Muscle layer of colon (tissue), 2 donors: ENCODE measurements at regions not wholly inside any gene's neighbourhood (a gene's known extent, or its start where the extent isn't known, plus 50 kb on each side); places are given as distances from the start of the nearest gene placed in this dataset.

Experiments used
- H3K27ac ChIP-seq: one replicate; pipeline ENCODE4 v1.7.0; 2013; ENCODE audit warnings: low read depth, mild to moderate bottlenecking, low read length, moderate library complexity
- H3K27me3 ChIP-seq, 2 donors: one replicate each; pipeline ENCODE4 v1.7.0; 2013; ENCODE audit warnings: low read length in 2 of 2, mild to moderate bottlenecking in 2 of 2; ENCODE audit not compliant: insufficient read depth in 2 of 2, control insufficient read depth in 1 of 2
- H3K36me3 ChIP-seq: one replicate; pipeline ENCODE4 v1.7.0; 2013; ENCODE audit warnings: mild to moderate bottlenecking, low read length; ENCODE audit not compliant: insufficient read depth
- H3K4me1 ChIP-seq: one replicate; pipeline ENCODE4 v1.7.0; 2013; ENCODE audit warnings: mild to moderate bottlenecking, low read length; ENCODE audit not compliant: insufficient read depth
- H3K4me3 ChIP-seq, 2 donors: one replicate each; pipeline ENCODE4 v1.7.0; 2013; ENCODE audit warnings: low read length in 2 of 2, low read depth in 1 of 2, mild to moderate bottlenecking in 1 of 2, moderate library complexity in 1 of 2
- H3K9ac ChIP-seq: one replicate; pipeline ENCODE4 v1.7.0; 2013; ENCODE audit warnings: low read length
- H3K9me3 ChIP-seq: one replicate; pipeline ENCODE4 v1.7.0; 2013; ENCODE audit warnings: mild to moderate bottlenecking, low read length
- donor health status: abdominal sarcoma.
- donor health status: Adenocarcinoma of cecum.

GRCh38 chr9:89801341-89801740 lies 196.5 kb downstream of the GADD45G start:
- Histone ChIP-seq H3K27ac (no peak overlapping the region), H3K4me1 (peaks cover 12% of the 10 kb centered on the region), H3K9me3 (no peaks in the 10 kb centered on the region), H3K27me3 (no peaks in the 10 kb centered on the region), H3K36me3 (no peaks in the 10 kb centered on the region), H3K9ac (no peak overlapping the region), H3K4me3 (no peak overlapping the region)

- no peak overlapping the region for H3K9ac ChIP-seq
- no peak overlapping the region for H3K27ac ChIP-seq
- no peaks in the 10 kb centered on the region for H3K27me3 ChIP-seq
- peaks cover 12% of the 10 kb centered on the region for H3K4me1 ChIP-seq
- no peak overlapping the region for H3K4me3 ChIP-seq
- no peaks in the 10 kb centered on the region for H3K9me3 ChIP-seq
- no peaks in the 10 kb centered on the region for H3K36me3 ChIP-seq
Measured at GRCh38 chr9:89801742-89802670, 197.2 kb downstream of the GADD45G start.

GRCh38 chr9:89802781-89803355 lies 198.1 kb downstream of the GADD45G start:
- H3K9me3 ChIP-seq: no peaks in the 10 kb centered on the region
- no peak overlapping the region for H3K4me3 ChIP-seq
- no peaks in the 10 kb centered on the region for H3K27me3 ChIP-seq
- peaks cover 12% of the 10 kb centered on the region for H3K4me1 ChIP-seq
- no peaks in the 10 kb centered on the region for H3K36me3 ChIP-seq
- no peak overlapping the region for H3K27ac ChIP-seq
- H3K9ac ChIP-seq: no peak overlapping the region

- H3K4me1 ChIP-seq: peaks cover 12% of the 10 kb centered on the region
- H3K36me3 ChIP-seq: no peaks in the 10 kb centered on the region
- H3K4me3 ChIP-seq: no peak overlapping the region
- no peak overlapping the region for H3K9ac ChIP-seq
- H3K9me3 ChIP-seq: no peaks in the 10 kb centered on the region
- no peak overlapping the region for H3K27ac ChIP-seq
- H3K27me3 ChIP-seq: no peaks in the 10 kb centered on the region
Measured at GRCh38 chr9:89803403-89803802, 198.6 kb downstream of the GADD45G start.

- no peaks in the 10 kb centered on the region for H3K36me3 ChIP-seq
- H3K9ac ChIP-seq: no peak overlapping the region
- H3K27ac ChIP-seq: no peak overlapping the region
- H3K4me1 ChIP-seq: peaks cover 12% of the 10 kb centered on the region
- no peak overlapping the region for H3K4me3 ChIP-seq
- H3K27me3 ChIP-seq: no peaks in the 10 kb centered on the region
- no peaks in the 10 kb centered on the region for H3K9me3 ChIP-seq
Measured at GRCh38 chr9:89804766-89805531, 200.1 kb downstream of the GADD45G start.

GRCh38 chr9:89805571-89806292 lies 200.9 kb downstream of the GADD45G start:
- no peaks in the 10 kb centered on the region for H3K9me3 ChIP-seq
- H3K9ac ChIP-seq: no peak overlapping the region
- no peak overlapping the region for H3K4me3 ChIP-seq
- H3K27ac ChIP-seq: no peak overlapping the region
- H3K36me3 ChIP-seq: no peaks in the 10 kb centered on the region
- H3K4me1 ChIP-seq: peaks cover 17% of the 10 kb centered on the region
- H3K27me3 ChIP-seq: no peaks in the 10 kb centered on the region

- no peaks in the 10 kb centered on the region for H3K36me3 ChIP-seq
- no peaks in the 10 kb centered on the region for H3K27me3 ChIP-seq
- H3K9me3 ChIP-seq: no peaks in the 10 kb centered on the region
- no peak overlapping the region for H3K27ac ChIP-seq
- H3K4me1 ChIP-seq: peaks cover 17% of the 10 kb centered on the region
- H3K4me3 ChIP-seq: no peak overlapping the region
- H3K9ac ChIP-seq: no peak overlapping the region
Measured at GRCh38 chr9:89806371-89807100, 201.7 kb downstream of the GADD45G start.

- Histone ChIP-seq H3K4me1 (peaks cover 17% of the 10 kb centered on the region), H3K4me3 (no peak overlapping the region), H3K27ac (no peak overlapping the region), H3K9me3 (no peaks in the 10 kb centered on the region), H3K36me3 (no peaks in the 10 kb centered on the region), H3K9ac (no peak overlapping the region), H3K27me3 (no peaks in the 10 kb centered on the region)
Measured at GRCh38 chr9:89807101-89807395, 202.2 kb downstream of the GADD45G start.

- Histone ChIP-seq H3K4me1 (peaks cover 10% of the 10 kb centered on the region), H3K27ac (no peak overlapping the region), H3K9me3 (no peaks in the 10 kb centered on the region), H3K4me3 (no peak overlapping the region), H3K27me3 (no peaks in the 10 kb centered on the region), H3K9ac (no peak overlapping the region), H3K36me3 (no peaks in the 10 kb centered on the region)
Measured at GRCh38 chr9:89807682-89808075, 202.9 kb downstream of the GADD45G start.

- peaks cover 5% of the 10 kb centered on the region for H3K4me1 ChIP-seq
Measured at GRCh38 chr9:89808076-89808755, 203.4 kb downstream of the GADD45G start.

More at GRCh38 chr9:89808076-89808755, 203.4 kb downstream of the GADD45G start:
- H3K9me3 ChIP-seq: no peaks in the 10 kb centered on the region
- H3K9ac ChIP-seq: no peak overlapping the region
- no peak overlapping the region for H3K4me3 ChIP-seq
- no peaks in the 10 kb centered on the region for H3K27me3 ChIP-seq
- H3K27ac ChIP-seq: no peak overlapping the region
- no peaks in the 10 kb centered on the region for H3K36me3 ChIP-seq
